Activated CD8-positive, alpha-beta memory T cell treated with anti-CD3 and anti-CD28 coated beads for 1 hour (primary cell): ENCODE measurements at regions not wholly inside any gene's neighbourhood (a gene's known extent, or its start where the extent isn't known, plus 50 kb on each side); places are given as distances from the start of the nearest gene placed in this dataset.

Source experiments
- DNase-seq, 2 donors: peaks; one replicate each; pipeline ENCODE4 v3.0.0-alpha.2; 2020; ENCODE audit warnings: low read depth in 1 of 2; ENCODE audit errors: extremely low read depth in 1 of 2

- DNase-seq, result no peak
Observed at GRCh38 chr6:8733879-8734278, 298.5 kb upstream of the SLC35B3 start.

GRCh38 chr6:8731874-8732273 lies 296.5 kb upstream of the SLC35B3 start:
- no peak for DNase-seq

- DNase-seq, result no peak
Observed at GRCh38 chr6:8710668-8711431, 275.5 kb upstream of the SLC35B3 start.

GRCh38 chr6:8707956-8708772 lies 272.8 kb upstream of the SLC35B3 start:
- no peak for DNase-seq

GRCh38 chr6:8707369-8707768 lies 272.0 kb upstream of the SLC35B3 start:
- no peak for DNase-seq

- DNase-seq, result no peak
Observed at GRCh38 chr6:8705435-8706020, 270.2 kb upstream of the SLC35B3 start.

GRCh38 chr6:8703059-8703458 lies 267.7 kb upstream of the SLC35B3 start:
- DNase-seq, result no peak

GRCh38 chr6:8688821-8689220 lies 253.5 kb upstream of the SLC35B3 start:
- DNase-seq, result no peak

- no peak for DNase-seq
Observed at GRCh38 chr6:8686077-8686476, 250.7 kb upstream of the SLC35B3 start.

- DNase-seq, result no peak
Observed at GRCh38 chr6:8683204-8683603, 247.9 kb upstream of the SLC35B3 start.

- DNase-seq, result no peak
Observed at GRCh38 chr6:8679823-8680222, 244.5 kb upstream of the SLC35B3 start.

GRCh38 chr6:8678466-8678865 lies 243.1 kb upstream of the SLC35B3 start:
- DNase-seq, result no peak

- DNase-seq, result no peak
Observed at GRCh38 chr6:8674126-8674525, 238.8 kb upstream of the SLC35B3 start.

GRCh38 chr6:8672882-8673281 lies 237.5 kb upstream of the SLC35B3 start:
- DNase-seq, result no peak

GRCh38 chr6:8670792-8671191 lies 235.4 kb upstream of the SLC35B3 start:
- no peak for DNase-seq

GRCh38 chr6:8664700-8665099 lies 229.4 kb upstream of the SLC35B3 start:
- DNase-seq, result no peak

- no peak for DNase-seq
Observed at GRCh38 chr6:8664070-8664469, 228.7 kb upstream of the SLC35B3 start.

GRCh38 chr6:8659404-8660189 lies 224.3 kb upstream of the SLC35B3 start:
- DNase-seq, result no peak

- no peak for DNase-seq
Observed at GRCh38 chr6:8658416-8658815, 223.1 kb upstream of the SLC35B3 start.

GRCh38 chr6:8657522-8657921 lies 222.2 kb upstream of the SLC35B3 start:
- no peak for DNase-seq
